Activated CD4-positive, alpha-beta T cell treated with anti-CD3 and anti-CD28 coated beads, Interleukin-2, amount 10 ng/mL, durations not matched to agents 7 days and 5 days (primary cell): ENCODE measurements at regions not wholly inside any gene's neighbourhood (a gene's known extent, or its start where the extent isn't known, plus 50 kb on each side); places are given as distances from the start of the nearest gene placed in this dataset.
"Not testable (repeated sequence)": the region's sequence is repeated elsewhere in the genome, so short reads cannot be mapped to it uniquely, and the experiment has no call there.

ENCODE experiments used
- CTCF ChIA-PET: fragments of 350-600 bp; sonication (Branson Sonifier 250); formaldehyde crosslinking; loops from one replicate; lab custom pipeline; 2021; ENCODE audit warnings: antibody characterized with exemption; lab: Charles Lee
- POLR2A ChIA-PET: fragments of 350-600 bp; sonication (Branson Sonifier 250); formaldehyde crosslinking; loops from one replicate; lab custom pipeline; 2021; ENCODE audit warnings: antibody characterized with exemption; lab: Charles Lee
- DNase-seq: peaks from one replicate; pipeline ENCODE4 v3.0.0-alpha.2; 2020
- H3K27ac Mint-ChIP-seq: one replicate; pipeline ENCODE4 v1.8.0; 2021; ENCODE audit warnings: mild to moderate bottlenecking, moderate library complexity, mixed read lengths
- H3K27me3 Mint-ChIP-seq: one replicate; pipeline ENCODE4 v1.8.0; 2021; ENCODE audit warnings: mixed read lengths
- H3K36me3 Mint-ChIP-seq: one replicate; pipeline ENCODE4 v1.8.0; 2021; ENCODE audit warnings: low read depth, mixed read lengths
- H3K4me1 Mint-ChIP-seq: one replicate; pipeline ENCODE4 v1.8.0; 2021; ENCODE audit warnings: mixed read lengths
- H3K4me3 Mint-ChIP-seq: one replicate; pipeline ENCODE4 v1.8.0; 2021; ENCODE audit warnings: mild to moderate bottlenecking, moderate library complexity, mixed read lengths
- H3K9me3 Mint-ChIP-seq: one replicate; pipeline ENCODE4 v1.8.0; 2021; ENCODE audit warnings: mixed read lengths

DNA sequence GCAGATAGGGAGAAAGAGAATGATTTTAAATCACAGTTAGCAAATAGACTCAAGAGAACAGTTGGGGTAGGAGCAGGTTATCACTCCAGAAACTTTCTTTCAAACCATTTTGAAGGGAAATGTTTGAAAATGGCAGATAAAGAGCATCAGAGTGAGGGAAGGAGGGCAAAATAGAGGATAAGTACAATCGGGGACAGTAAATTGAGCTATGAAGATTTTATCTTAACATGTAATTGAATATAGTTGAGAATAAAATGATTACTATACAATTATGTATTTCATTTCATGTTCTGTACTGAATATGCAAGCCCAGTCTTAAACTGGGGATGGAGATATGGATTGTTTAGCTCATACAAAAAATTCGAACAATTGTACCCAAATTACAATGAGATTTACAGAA, 54.0 kb downstream of the MAP10 start:
- ChIA-PET CTCF (interaction anchor here (1.0 kb wide), 1 partner anchor 14 kb away, joined by 4 read pairs; no protein-coding TSS in a partner anchor), POLR2A (no interaction called here)
- no peak for DNase-seq
- no peak overlapping the region for H3K4me3 Mint-ChIP-seq
- H3K4me1 Mint-ChIP-seq: no peaks in the 10 kb centered on the region
- H3K9me3 Mint-ChIP-seq: no peaks in the 10 kb centered on the region
- no peak overlapping the region for H3K27ac Mint-ChIP-seq
- no peaks in the 10 kb centered on the region for H3K36me3 Mint-ChIP-seq
- peaks cover 8% of the 10 kb centered on the region for H3K27me3 Mint-ChIP-seq

GRCh38 chr1:232861107-232861506, 55.9 kb downstream of the MAP10 start:
- H3K4me3 Mint-ChIP-seq: no peak overlapping the region

DNA sequence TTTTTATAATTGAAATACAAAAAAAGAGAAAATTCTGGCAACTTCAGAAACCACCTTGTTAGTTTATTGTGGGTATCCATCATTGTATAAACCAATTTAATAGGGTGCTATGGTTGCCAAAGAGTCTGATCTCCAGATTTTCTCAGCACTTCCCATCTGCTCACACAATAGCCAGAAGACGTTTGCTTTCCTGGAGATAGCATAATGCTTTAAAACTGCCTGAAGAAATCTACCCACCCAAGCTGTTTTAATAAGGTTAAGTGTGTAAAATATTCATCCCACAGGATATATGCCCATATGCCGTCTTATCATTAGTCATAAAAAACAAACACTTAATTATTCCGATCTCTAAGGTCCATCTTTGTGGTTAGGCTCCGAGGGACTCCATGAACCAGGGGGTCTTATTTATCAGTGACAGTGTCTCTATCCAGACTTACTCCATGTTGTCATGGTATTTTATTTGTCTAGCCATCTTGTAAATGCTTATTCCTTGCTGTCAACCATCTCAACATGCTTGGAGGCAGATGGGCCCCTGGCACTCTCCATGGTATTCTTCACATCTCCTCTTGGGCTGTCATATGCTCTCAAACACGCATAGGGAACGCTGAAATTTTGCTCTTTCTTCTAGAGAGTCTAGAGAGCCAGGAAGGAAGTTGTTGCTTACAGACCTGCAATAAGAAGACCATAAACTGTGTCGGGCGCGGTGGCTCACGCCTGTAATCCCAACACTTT, 58.5 kb downstream of the MAP10 start:
- ChIA-PET POLR2A (no interaction called here), CTCF (no interaction called here)
- Mint-ChIP-seq H3K36me3 (no peaks in the 10 kb centered on the region), H3K4me1 (no peaks in the 10 kb centered on the region), H3K27ac (no peak overlapping the region), H3K9me3 (no peaks in the 10 kb centered on the region), H3K27me3 (peaks cover 11% of the 10 kb centered on the region), H3K4me3 (no peak overlapping the region)
- no peak for DNase-seq

More at GRCh38 chr1:232861107-232861506, 55.9 kb downstream of the MAP10 start:
- ChIA-PET CTCF (no interaction called here), POLR2A (no interaction called here)
- Mint-ChIP-seq H3K27ac (no peak overlapping the region), H3K36me3 (no peaks in the 10 kb centered on the region), H3K9me3 (no peaks in the 10 kb centered on the region), H3K4me1 (no peaks in the 10 kb centered on the region), H3K27me3 (peaks cover 11% of the 10 kb centered on the region)
- no peak for DNase-seq

DNA sequence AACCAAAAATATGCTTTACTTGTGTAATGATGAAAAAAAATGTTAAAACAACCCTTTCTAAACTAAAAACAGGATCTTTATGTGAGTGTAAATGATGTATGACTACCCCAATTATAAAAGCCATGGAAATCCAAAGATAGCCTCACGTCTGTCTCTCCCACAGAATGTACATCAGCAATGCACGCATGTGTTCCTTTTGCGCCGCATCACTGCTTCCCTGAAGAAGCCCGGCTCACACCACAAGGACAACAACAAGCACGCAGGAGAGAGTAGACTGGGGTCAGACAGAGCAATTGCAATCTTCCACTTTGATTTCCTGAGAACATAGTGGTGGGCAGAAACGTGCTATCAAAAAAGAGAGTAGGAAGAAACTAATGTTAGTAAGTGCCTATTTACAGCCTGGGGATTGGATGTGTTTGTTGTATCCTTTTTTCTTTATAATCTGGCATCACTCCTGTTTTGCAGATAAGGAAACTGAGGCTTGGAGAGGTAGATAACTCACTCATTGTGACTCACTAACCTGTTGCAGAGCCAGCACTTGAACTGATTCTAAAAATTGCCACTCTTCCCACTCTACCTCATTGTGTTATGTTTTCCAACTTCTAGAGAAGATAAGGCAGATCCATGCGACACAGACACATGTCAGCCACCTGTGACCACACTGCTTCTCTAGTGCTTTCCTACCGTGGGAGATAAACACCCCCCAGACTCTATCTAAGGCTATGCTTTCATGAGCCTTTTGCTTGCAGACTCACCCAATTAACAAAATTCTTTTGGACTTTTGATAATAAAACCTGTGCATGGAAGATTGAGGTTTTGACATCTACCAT, 60.1 kb downstream of the MAP10 start:
- ChIA-PET POLR2A (no interaction called here), CTCF (no interaction called here)
- Mint-ChIP-seq H3K36me3 (no peaks in the 10 kb centered on the region), H3K4me1 (no peaks in the 10 kb centered on the region), H3K9me3 (no peaks in the 10 kb centered on the region), H3K27ac (no peak overlapping the region), H3K27me3 (peaks cover 3% of the 10 kb centered on the region), H3K4me3 (no peak overlapping the region)
- DNase-seq: no peak

DNA sequence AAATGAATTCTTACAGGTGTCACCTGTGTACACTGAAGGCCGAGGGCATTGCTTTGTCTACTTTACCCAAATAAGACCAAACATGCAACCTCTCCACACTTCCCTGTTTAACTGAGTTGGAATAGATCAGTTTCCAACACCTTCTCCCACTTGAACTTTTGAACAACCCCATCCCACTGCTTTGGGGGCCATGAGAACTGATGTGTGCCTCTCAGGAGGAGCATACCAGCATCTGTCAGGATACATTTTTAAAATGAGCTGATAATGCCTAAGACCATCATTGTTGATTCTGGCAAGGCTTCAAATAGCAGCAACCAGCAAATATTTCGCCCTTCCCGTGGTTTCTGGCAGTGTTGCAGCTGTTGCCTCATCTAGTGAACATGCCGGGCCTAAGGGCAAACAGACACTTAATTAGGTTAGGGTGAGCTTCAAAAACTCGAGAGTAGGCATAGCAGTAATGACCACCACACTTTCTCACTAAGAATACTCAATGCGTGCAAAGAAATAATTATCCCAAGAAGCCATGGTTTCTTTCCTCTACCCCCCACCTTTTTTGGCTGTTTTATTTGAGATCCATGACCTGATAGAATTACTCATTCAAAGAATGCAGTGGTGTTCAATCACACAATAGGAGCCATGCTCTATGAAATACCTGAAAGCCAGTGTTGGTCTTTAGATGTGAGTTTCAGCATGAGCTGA, 63.7 kb downstream of the MAP10 start:
- H3K4me1 Mint-ChIP-seq: peaks cover 7% of the 10 kb centered on the region
- H3K36me3 Mint-ChIP-seq: no peaks in the 10 kb centered on the region
- no peak for DNase-seq
- no peaks in the 10 kb centered on the region for H3K9me3 Mint-ChIP-seq
- POLR2A ChIA-PET: no interaction called here
- H3K27ac Mint-ChIP-seq: no peak overlapping the region
- H3K27me3 Mint-ChIP-seq: peaks cover 3% of the 10 kb centered on the region
- CTCF ChIA-PET: no interaction called here
- H3K4me3 Mint-ChIP-seq: no peak overlapping the region

- CTCF ChIA-PET, H3K27me3 Mint-ChIP-seq, H3K36me3 Mint-ChIP-seq, H3K4me1 Mint-ChIP-seq, H3K4me3 Mint-ChIP-seq, DNase-seq, H3K27ac Mint-ChIP-seq, H3K9me3 Mint-ChIP-seq, POLR2A ChIA-PET: not testable (repeated sequence)
Observed at GRCh38 chr1:232871291-232871969, 66.2 kb downstream of the MAP10 start.

GRCh38 chr1:232872284-232872683, 67.1 kb downstream of the MAP10 start:
- no peak for DNase-seq
- Mint-ChIP-seq H3K4me1 (peaks cover 13% of the 10 kb centered on the region), H3K27ac (no peak overlapping the region), H3K36me3 (no peaks in the 10 kb centered on the region), H3K27me3 (no peaks in the 10 kb centered on the region), H3K4me3 (no peak overlapping the region), H3K9me3 (no peaks in the 10 kb centered on the region)
- CTCF ChIA-PET: no interaction called here
- POLR2A ChIA-PET: no interaction called here

DNA sequence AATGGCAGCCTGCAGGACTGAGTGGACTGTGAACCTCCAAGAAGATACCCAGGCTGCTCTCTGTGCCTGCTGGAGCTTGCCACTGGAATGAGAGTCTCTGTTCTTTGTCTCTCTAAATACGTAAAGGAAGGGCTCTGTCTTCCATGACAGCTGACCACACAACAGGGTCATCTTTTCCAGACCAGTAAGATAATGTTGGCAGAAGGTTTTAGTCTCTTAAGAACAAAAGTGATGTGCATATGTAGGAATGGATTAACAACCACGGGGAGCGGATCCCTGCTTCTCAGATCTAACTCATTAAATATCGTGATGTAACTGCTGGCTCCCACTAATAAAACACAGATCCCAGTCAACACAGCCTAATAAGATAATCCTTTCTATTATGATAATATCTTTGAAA, 67.5 kb downstream of the MAP10 start:
- Mint-ChIP-seq H3K36me3 (no peaks in the 10 kb centered on the region), H3K27me3 (no peaks in the 10 kb centered on the region), H3K27ac (no peak overlapping the region), H3K9me3 (peaks cover 2% of the 10 kb centered on the region), H3K4me3 (no peak overlapping the region), H3K4me1 (peaks cover 14% of the 10 kb centered on the region)
- DNase-seq: no peak
- CTCF ChIA-PET: interaction anchor here (1.9 kb wide), 1 partner anchor 14 kb away, joined by 4 read pairs; no protein-coding TSS in a partner anchor
- POLR2A ChIA-PET: no interaction called here

DNA sequence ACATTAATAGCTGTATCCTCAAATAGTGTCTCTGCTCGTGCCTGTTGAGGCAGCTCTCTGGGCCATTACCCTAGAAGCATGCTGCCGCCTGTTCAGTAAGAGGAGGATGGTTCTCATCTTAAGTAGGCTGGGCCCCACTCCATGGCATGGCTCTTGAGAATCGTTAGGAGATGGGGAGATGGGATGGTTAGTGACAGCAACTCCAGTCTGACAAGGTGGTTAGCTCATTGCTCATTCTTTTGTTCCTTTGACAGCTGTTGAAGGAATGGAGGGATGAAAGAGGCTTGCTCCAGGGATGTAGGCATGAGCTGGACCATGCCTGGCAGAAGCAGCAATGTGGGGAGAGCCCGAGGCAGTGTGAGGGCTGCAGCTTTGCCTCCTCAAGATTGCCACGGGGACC, 68.2 kb downstream of the MAP10 start:
- Mint-ChIP-seq H3K9me3 (peaks cover 4% of the 10 kb centered on the region), H3K36me3 (no peaks in the 10 kb centered on the region), H3K4me3 (no peak overlapping the region), H3K27me3 (no peaks in the 10 kb centered on the region), H3K27ac (no peak overlapping the region), H3K4me1 (peaks cover 15% of the 10 kb centered on the region)
- ChIA-PET POLR2A (no interaction called here), CTCF (interaction anchor here (0.6 to 1.9 kb wide), 4 partner anchors 11 to 242 kb away, joined by 3 to 4 read pairs (median 4); no protein-coding TSS in a partner anchor)
- no peak for DNase-seq

DNA sequence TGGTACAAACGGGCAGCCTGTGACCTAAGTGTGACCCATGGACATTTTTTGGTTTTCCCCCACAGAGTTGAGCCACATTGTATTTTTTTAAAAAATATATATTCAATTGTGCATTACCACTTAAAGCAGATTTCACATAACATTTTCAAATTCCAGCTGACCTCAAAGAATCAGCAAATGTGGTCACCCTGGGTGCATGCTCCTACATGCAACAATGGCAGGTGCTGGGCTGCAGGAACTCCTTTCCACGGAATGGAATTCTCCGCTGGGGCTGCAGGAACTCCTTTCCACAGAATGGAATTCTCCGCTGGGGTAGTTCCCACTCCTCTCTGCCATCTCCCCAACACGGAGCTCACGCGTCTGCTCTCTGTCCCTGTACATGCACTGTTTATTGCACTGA, 68.7 kb downstream of the MAP10 start:
- Mint-ChIP-seq H3K27ac (no peak overlapping the region), H3K4me1 (peaks cover 15% of the 10 kb centered on the region), H3K27me3 (no peaks in the 10 kb centered on the region), H3K9me3 (peaks cover 4% of the 10 kb centered on the region), H3K4me3 (no peak overlapping the region), H3K36me3 (no peaks in the 10 kb centered on the region)
- ChIA-PET CTCF (interaction anchor here (1.2 to 1.9 kb wide), 3 partner anchors 10 to 19 kb away, joined by 3 to 4 read pairs (median 4); no protein-coding TSS in a partner anchor), POLR2A (no interaction called here)
- no peak for DNase-seq

DNA sequence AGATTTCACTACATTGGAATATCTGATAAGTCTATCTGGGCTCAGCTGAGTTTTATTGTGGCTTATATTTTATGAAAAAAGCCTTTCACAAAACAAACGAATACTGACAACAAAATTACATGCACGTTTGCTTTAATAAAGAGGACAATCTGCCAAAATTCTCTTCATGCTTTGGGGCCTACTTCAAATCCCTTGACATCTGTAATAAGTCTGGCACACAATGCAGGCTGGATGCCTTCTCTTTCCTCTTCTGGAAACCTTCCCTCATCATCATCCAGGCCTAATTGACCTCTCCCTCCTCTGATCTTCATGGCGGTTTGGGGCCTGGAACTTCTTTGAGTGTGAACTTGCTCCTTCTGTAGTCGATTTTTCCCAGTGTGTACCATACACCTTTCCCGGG, 70.3 kb downstream of the MAP10 start:
- peaks cover 13% of the 10 kb centered on the region for H3K4me1 Mint-ChIP-seq
- no peak overlapping the region for H3K27ac Mint-ChIP-seq
- peaks cover 8% of the 10 kb centered on the region for H3K9me3 Mint-ChIP-seq
- no peak for DNase-seq
- no peaks in the 10 kb centered on the region for H3K36me3 Mint-ChIP-seq
- ChIA-PET POLR2A (no interaction called here), CTCF (interaction anchor here (1.8 kb wide), 1 partner anchor 9 kb away, joined by 4 read pairs; no protein-coding TSS in a partner anchor)
- no peaks in the 10 kb centered on the region for H3K27me3 Mint-ChIP-seq
- no peak overlapping the region for H3K4me3 Mint-ChIP-seq
